PC-9 (cell line): ENCODE measurements at regions not wholly inside any gene's neighbourhood (a gene's known extent, or its start where the extent isn't known, plus 50 kb on each side); places are given as distances from the start of the nearest gene placed in this dataset.
"Not testable (repeated sequence)": the region's sequence is repeated elsewhere in the genome, so short reads cannot be mapped to it uniquely, and the experiment has no call there.

Experiments used
- BruUV-seq: library from RNA; stranded (reverse); fragments of 400-500 nt; replicated peaks from 2 replicates; lab custom pipeline; 2021; lab: Mats Ljungman, UMichigan
- CTCF ChIA-PET: fragments of 300-600 bp; sonication (Branson Sonifier 250); formaldehyde crosslinking; loops from one replicate; lab custom pipeline; 2022; ENCODE audit warnings: antibody characterized with exemption; lab: Charles Lee
- POLR2A ChIA-PET: fragments of 300-600 bp; sonication (Branson Sonifier 250); formaldehyde crosslinking; loops from one replicate; lab custom pipeline; 2022; ENCODE audit warnings: antibody characterized with exemption; ENCODE audit not compliant: unreplicated experiment; lab: Charles Lee
- DNase-seq, 2 experiments: peaks; one replicate each; pipeline versions ENCODE4 v3.0.0 to v3.0.0-alpha.2; 2015 to 2022; ENCODE audit warnings: mixed read lengths in 1 of 2
- H2AFZ ChIP-seq: fragments of 200-600 bp; sonication (generic); 2 replicates; pipeline ENCODE4 v1.8.1; 2017; ENCODE audit warnings: antibody characterized with exemption
- H3F3A ChIP-seq: fragments of 200-600 bp; sonication (generic); 2 replicates; pipeline ENCODE4 v1.8.1; 2017; ENCODE audit warnings: antibody characterized with exemption, mild to moderate bottlenecking, low read depth; ENCODE audit not compliant: insufficient read depth
- H3K27ac ChIP-seq: fragments of 200-600 bp; sonication (generic); 2 replicates; pipeline ENCODE4 v1.6.1; 2016; ENCODE audit warnings: mixed run types
- H3K27me3 ChIP-seq: fragments of 200-600 bp; sonication (generic); 2 replicates; pipeline ENCODE4 v1.6.1; 2016; ENCODE audit warnings: low read depth, mixed run types; ENCODE audit not compliant: insufficient read depth
- H3K36me3 ChIP-seq: fragments of 200-600 bp; sonication (generic); 2 replicates; pipeline ENCODE4 v1.6.1; 2016; ENCODE audit warnings: low read depth, mixed run types
- H3K4me1 ChIP-seq: fragments of 200-600 bp; sonication (generic); replicated peaks from 2 replicates; pipeline ENCODE4 v1.6.1; 2016; ENCODE audit warnings: mixed run types; ENCODE audit not compliant: insufficient read depth
- H3K4me2 ChIP-seq: fragments of 200-600 bp; sonication (generic); 2 replicates; pipeline ENCODE4 v1.6.1; 2017; ENCODE audit warnings: mixed run types
- H3K4me3 ChIP-seq: fragments of 200-600 bp; sonication (generic); 2 replicates; pipeline ENCODE4 v1.6.1; 2016; ENCODE audit warnings: mixed run types
- H3K79me2 ChIP-seq: fragments of 200-600 bp; sonication (generic); 2 replicates; pipeline ENCODE4 v1.6.1; 2017; ENCODE audit warnings: low read depth, mixed run types
- H3K9me2 ChIP-seq: fragments of 200-600 bp; sonication (generic); 2 replicates; pipeline ENCODE4 v1.8.1; 2017; ENCODE audit warnings: mild to moderate bottlenecking; ENCODE audit not compliant: insufficient read depth
- H3K9me3 ChIP-seq: fragments of 200-600 bp; sonication (generic); 2 replicates; pipeline ENCODE4 v1.8.1; 2016; ENCODE audit warnings: low read depth; ENCODE audit not compliant: insufficient read depth
- H4K20me1 ChIP-seq: fragments of 200-600 bp; sonication (generic); 2 replicates; pipeline ENCODE4 v1.8.1; 2017; ENCODE audit not compliant: insufficient read depth
- EZH2 ChIP-seq: fragments of 200-600 bp; sonication (generic); IDR thresholded peaks from 2 replicates; pipeline ENCODE4 v1.8.0; 2017; ENCODE audit warnings: antibody characterized with exemption, low read depth
- intact Hi-C: fragments of 100-400 bp; cut with micrococcal nuclease; formaldehyde crosslinking; loops from one replicate; pipeline ENCODE4 v1.10.0; 2022; ENCODE audit not compliant: unreplicated experiment
- TF ChIP-seq, protein P1 (sequence below): fragments of 200-600 bp; sonication (generic); conservative IDR thresholded peaks from 2 replicates; pipeline ENCODE4 v1.6.1; 2017; ENCODE audit warnings: mixed run types, antibody characterized with exemption, mild to moderate bottlenecking, moderate library complexity

DNA sequence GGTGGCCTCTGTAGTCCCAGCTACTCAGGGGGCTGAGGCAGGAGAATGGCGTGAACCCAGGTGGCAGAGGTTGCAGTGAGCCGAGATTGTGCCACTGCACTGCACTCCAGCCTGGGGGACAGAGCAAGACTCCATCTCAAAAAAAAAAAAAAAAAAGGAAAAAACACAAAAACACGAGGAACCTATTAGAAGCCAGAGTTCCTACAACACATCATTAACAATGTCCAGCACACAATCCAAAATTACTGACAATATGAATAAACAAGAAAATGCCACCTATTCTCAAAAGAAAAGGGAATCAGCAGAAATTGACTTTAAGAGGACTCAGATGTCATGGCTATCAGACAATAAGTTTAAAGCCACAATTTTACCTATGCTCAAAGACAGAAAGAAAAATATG lies 57.3 kb upstream of the HS3ST3A1 start:
- intact Hi-C loops, H2AFZ ChIP-seq, H3K79me2 ChIP-seq, H3K4me3 ChIP-seq, DNase-seq, H3K4me1 ChIP-seq, CTCF ChIA-PET, H3K9me3 ChIP-seq, H4K20me1 ChIP-seq, H3K9me2 ChIP-seq, H3K27ac ChIP-seq, H3K27me3 ChIP-seq, BruUV-seq, H3K4me2 ChIP-seq, H3K36me3 ChIP-seq, POLR2A ChIA-PET, H3F3A ChIP-seq: not testable (repeated sequence)

DNA sequence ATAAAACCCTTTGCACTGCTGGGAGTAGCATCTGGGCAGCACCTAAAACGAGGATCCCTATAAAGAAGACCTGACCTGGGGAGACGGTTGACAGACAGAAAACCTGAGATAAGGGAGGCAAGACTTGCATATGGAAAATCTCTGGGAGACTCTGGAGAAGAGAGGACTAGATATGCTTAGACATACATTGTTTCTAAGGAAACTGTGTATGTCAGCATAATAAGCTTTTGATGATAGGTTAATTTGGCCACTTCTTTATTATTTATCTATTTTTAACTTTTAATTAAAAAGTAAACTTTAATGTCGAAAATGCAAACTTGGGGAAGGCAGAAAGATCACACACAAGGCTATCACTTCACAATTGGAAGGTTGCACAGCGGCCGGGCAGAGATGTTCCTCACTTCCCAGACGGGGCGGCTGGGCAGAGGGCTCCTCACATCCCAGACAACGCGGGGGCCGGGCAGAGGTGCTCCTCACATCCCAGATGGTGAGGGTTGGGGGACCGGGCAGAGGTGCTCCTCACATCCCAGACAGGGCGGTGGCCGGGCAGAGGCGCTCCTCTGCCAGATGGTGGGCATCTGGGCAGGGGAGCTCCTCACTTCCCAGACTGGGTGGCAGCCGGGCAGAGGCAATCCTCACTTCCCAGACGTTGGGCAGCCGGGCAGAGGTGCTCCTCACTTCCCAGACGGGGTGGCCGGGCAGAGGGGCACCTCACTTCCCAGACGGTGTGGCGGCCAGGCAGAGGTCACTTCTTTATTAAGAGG lies 64.3 kb upstream of the HS3ST3A1 start:
- POLR2A ChIA-PET, result no interaction called here
- Histone ChIP-seq H3K4me1 (no peaks in the 10 kb centered on the region), H3K27ac (no peak overlapping the region), H3K4me2 (no peak overlapping the region), H3K36me3 (no peaks in the 10 kb centered on the region), H2AFZ (no peak overlapping the region), H4K20me1 (no peaks in the 10 kb centered on the region), H3K9me3 (no peaks in the 10 kb centered on the region), H3K4me3 (no peak overlapping the region), H3K79me2 (no peaks in the 10 kb centered on the region), H3K27me3 (peaks cover 4% of the 10 kb centered on the region; the same call in 1 of the 2 replicates), H3F3A (no peaks in the 10 kb centered on the region), H3K9me2 (no peaks in the 10 kb centered on the region)
- intact Hi-C loops, result no loop called here
- no peak for DNase-seq
- CTCF ChIA-PET, result no interaction called here
- no TSS peak for BruUV-seq
- no peak for TF ChIP-seq EZH2
- TF ChIP-seq, protein P1, sequence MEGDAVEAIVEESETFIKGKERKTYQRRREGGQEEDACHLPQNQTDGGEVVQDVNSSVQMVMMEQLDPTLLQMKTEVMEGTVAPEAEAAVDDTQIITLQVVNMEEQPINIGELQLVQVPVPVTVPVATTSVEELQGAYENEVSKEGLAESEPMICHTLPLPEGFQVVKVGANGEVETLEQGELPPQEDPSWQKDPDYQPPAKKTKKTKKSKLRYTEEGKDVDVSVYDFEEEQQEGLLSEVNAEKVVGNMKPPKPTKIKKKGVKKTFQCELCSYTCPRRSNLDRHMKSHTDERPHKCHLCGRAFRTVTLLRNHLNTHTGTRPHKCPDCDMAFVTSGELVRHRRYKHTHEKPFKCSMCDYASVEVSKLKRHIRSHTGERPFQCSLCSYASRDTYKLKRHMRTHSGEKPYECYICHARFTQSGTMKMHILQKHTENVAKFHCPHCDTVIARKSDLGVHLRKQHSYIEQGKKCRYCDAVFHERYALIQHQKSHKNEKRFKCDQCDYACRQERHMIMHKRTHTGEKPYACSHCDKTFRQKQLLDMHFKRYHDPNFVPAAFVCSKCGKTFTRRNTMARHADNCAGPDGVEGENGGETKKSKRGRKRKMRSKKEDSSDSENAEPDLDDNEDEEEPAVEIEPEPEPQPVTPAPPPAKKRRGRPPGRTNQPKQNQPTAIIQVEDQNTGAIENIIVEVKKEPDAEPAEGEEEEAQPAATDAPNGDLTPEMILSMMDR, result no peak

DNA sequence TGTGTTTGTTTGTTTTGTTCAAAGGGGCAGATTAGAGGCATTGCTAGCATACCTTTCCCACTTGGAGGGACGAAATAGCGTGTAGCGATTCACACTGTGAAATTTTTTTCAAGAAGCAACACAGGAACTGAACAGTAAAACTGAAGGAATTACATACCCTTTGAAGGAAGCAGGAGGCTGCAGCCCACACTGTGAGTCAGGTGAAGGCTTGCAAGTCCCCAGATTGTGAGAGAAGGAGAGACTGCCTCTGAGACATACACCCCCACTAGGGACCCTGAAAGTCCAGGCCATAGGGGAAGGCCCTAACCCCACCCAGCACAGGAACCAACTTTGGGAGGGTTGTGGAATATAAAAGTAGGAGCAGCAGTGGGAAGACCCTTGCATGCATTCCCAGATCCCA lies 69.6 kb upstream of the HS3ST3A1 start:
- intact Hi-C loops, result no loop called here
- no peaks in the 10 kb centered on the region for H3K79me2 ChIP-seq
- H3F3A ChIP-seq, result no peaks in the 10 kb centered on the region
- CTCF ChIA-PET, result no interaction called here
- no peaks in the 10 kb centered on the region for H3K4me1 ChIP-seq
- H3K9me2 ChIP-seq, result no peaks in the 10 kb centered on the region
- no peaks in the 10 kb centered on the region for H3K9me3 ChIP-seq
- DNase-seq, result no peak
- H3K36me3 ChIP-seq, result no peaks in the 10 kb centered on the region
- H3K27ac ChIP-seq, result no peak overlapping the region
- no TSS peak for BruUV-seq
- POLR2A ChIA-PET, result no interaction called here
- H2AFZ ChIP-seq, result no peak overlapping the region
- H3K4me3 ChIP-seq, result no peak overlapping the region
- peaks cover 4% of the 10 kb centered on the region; the same call in 1 of the 2 replicates for H3K27me3 ChIP-seq
- no peak overlapping the region for H3K4me2 ChIP-seq
- no peaks in the 10 kb centered on the region for H4K20me1 ChIP-seq
- TF ChIP-seq EZH2, result no peak

DNA sequence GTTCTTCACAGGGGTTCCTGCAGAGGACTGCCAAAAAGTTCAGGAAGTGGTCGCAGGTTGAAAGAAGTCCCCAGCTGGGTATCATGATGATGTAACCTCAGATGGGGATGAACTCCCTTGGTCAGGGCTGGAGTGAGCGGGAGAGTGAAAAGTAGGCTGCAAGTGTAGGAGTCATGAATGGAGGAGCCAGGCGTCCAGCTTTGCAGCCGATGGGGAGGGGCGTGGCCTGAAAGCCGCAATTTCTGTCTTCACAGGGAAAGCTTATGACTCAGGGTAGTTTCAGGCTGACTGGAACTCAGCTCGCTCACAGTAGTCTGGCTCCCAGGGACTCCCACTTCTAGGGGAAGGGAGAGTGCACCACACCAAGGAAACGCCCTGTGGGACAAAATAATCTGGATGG lies 70.0 kb upstream of the HS3ST3A1 start:
- Histone ChIP-seq H3K27me3 (peaks cover 4% of the 10 kb centered on the region; the same call in 1 of the 2 replicates), H3K9me2 (no peaks in the 10 kb centered on the region), H3K4me2 (no peak overlapping the region), H3K4me1 (no peaks in the 10 kb centered on the region), H3K27ac (no peak overlapping the region), H3K4me3 (no peak overlapping the region), H4K20me1 (no peaks in the 10 kb centered on the region), H3K79me2 (no peaks in the 10 kb centered on the region), H2AFZ (no peak overlapping the region), H3K9me3 (no peaks in the 10 kb centered on the region), H3F3A (no peaks in the 10 kb centered on the region), H3K36me3 (no peaks in the 10 kb centered on the region)
- intact Hi-C loops, result no loop called here
- TF ChIP-seq, protein P1, result no peak
- TF ChIP-seq EZH2, result no peak
- no TSS peak for BruUV-seq
- DNase-seq, result no peak
- POLR2A ChIA-PET, result no interaction called here
- CTCF ChIA-PET, result no interaction called here
